ENCODE measurements at regions not wholly inside any gene's neighbourhood (a gene's known extent, or its start where the extent isn't known, plus 50 kb on each side); places are given as distances from the start of the nearest gene placed in this dataset.
"Not testable (repeated sequence)": the region's sequence is repeated elsewhere in the genome, so short reads cannot be mapped to it uniquely, and the experiment has no call there.

DNA sequence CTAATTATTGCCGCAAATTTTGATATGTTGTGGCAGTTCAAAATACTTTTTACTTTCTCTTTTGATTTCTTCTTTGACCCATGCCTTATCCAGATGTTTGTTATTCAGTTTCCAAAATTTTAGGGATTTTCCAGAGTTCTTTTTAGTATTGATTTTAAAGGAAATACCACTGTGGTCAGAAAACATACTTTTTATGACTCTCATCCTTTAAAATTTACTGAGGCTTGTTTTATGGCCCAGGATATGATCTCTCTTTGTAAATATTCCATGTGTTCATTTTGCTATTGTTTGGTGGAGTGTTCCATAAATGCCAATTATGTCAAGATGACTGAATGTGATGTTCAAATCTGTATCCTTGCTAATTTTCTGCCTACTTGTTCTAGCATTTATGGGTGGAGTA lies 272.3 kb upstream of the DIPK2B start:
- no peak for DNase-seq (ENCODE audit: extremely low spot score in 2 of 2)
- no peaks in the 10 kb centered on the region for H3K27me3 ChIP-seq
- no peaks in the 10 kb centered on the region for H3K9me3 ChIP-seq
- H3K27ac ChIP-seq = no peak overlapping the region
- H3K4me3 ChIP-seq = no peak overlapping the region
- intact Hi-C loops (cut with DNase I) = no loop called here
- TF ChIP-seq, protein P1, sequence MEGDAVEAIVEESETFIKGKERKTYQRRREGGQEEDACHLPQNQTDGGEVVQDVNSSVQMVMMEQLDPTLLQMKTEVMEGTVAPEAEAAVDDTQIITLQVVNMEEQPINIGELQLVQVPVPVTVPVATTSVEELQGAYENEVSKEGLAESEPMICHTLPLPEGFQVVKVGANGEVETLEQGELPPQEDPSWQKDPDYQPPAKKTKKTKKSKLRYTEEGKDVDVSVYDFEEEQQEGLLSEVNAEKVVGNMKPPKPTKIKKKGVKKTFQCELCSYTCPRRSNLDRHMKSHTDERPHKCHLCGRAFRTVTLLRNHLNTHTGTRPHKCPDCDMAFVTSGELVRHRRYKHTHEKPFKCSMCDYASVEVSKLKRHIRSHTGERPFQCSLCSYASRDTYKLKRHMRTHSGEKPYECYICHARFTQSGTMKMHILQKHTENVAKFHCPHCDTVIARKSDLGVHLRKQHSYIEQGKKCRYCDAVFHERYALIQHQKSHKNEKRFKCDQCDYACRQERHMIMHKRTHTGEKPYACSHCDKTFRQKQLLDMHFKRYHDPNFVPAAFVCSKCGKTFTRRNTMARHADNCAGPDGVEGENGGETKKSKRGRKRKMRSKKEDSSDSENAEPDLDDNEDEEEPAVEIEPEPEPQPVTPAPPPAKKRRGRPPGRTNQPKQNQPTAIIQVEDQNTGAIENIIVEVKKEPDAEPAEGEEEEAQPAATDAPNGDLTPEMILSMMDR (IDR thresholded peaks at IDR 0.05) = no peak
- TF ChIP-seq POLR2A (IDR thresholded peaks at IDR 0.05) (no peak), POLR2AphosphoS5 (IDR thresholded peaks at IDR 0.05; ENCODE audit: insufficient read depth in 1 of 2, low read depth in 1 of 2) (no peak)
- H3K4me1 ChIP-seq = no peaks in the 10 kb centered on the region
- H3K36me3 ChIP-seq = no peaks in the 10 kb centered on the region

DNA sequence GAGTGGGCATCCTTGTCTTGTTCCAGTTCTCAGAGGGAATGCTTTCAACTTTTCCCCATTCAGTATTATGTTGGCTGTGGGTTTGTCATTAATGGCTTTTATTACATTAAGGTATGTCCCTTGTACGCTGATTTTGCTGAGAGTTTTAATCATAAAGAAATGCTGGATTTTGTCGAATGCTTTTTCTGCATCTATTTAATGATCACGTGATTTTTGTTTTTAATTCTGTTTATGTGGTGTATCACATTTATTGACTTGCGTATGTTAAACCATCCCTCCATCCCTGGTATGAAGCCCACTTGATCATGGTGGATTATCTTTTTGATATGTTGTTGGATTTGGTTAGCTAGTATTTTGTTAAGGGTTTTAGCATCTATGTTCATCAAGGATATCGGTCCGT lies 266.9 kb upstream of the DIPK2B start:
- DNase-seq (ENCODE audit: extremely low spot score in 2 of 2); H3K36me3 ChIP-seq; H3K27me3 ChIP-seq; H3K9me3 ChIP-seq; H3K27ac ChIP-seq; intact Hi-C loops (cut with DNase I); H3K4me3 ChIP-seq; H3K4me1 ChIP-seq: not testable (repeated sequence)

DNA sequence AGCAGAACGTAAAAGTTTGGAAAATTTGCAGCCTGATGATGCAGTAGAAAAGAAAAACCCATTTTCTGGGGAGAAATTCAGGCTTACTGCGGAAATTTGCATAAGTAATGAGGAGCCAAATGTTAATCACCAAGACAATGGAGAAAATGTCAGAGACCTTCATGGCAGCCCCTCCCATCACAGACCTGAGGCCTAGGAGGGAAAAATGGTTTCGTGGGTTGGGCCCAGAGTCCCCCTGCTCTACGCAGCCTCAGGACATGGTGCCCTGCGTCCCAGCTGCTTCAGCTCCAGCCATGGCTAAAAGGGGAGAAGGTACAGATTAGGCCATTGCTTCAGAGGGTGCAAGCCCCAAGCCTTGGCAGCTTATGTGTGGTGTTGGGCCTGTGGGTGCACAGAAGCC lies 255.1 kb upstream of the DIPK2B start:
- H3K36me3 ChIP-seq; H3K27me3 ChIP-seq; H3K27ac ChIP-seq; H3K4me1 ChIP-seq; H3K4me3 ChIP-seq; intact Hi-C loops (cut with DNase I); H3K9me3 ChIP-seq; DNase-seq (ENCODE audit: extremely low spot score in 2 of 2): not testable (repeated sequence)

DNA sequence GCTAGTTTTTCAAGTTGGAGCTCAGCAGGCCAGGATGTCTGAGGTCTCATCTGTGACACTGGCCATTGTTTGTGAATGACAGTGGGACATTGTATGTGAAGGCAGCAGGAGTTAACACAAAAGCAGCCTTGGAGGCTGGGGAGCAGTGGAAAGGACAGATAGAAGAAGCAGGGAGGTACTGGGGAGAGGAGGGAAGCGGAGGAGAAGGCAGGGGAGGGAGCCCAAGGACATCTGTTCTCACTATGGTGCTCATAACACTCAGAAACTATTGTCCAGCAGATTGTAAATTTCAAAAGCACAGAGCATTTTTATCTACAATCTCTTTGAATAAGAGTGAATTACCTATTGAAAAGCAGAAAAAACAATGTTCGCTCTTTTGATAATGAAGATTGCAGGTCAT lies 253.6 kb upstream of the DIPK2B start:
- Histone ChIP-seq H3K27ac (no peak overlapping the region), H3K27me3 (no peaks in the 10 kb centered on the region), H3K4me3 (no peak overlapping the region), H3K4me1 (no peaks in the 10 kb centered on the region), H3K36me3 (no peaks in the 10 kb centered on the region), H3K9me3 (no peaks in the 10 kb centered on the region)
- DNase-seq (ENCODE audit: extremely low spot score in 2 of 2) = no peak
- TF ChIP-seq, protein P1 (IDR thresholded peaks at IDR 0.05) = no peak
- TF ChIP-seq POLR2A (IDR thresholded peaks at IDR 0.05) (no peak), POLR2AphosphoS5 (IDR thresholded peaks at IDR 0.05; ENCODE audit: insufficient read depth in 1 of 2, low read depth in 1 of 2) (no peak)
- intact Hi-C loops (cut with DNase I) = no loop called here

DNA sequence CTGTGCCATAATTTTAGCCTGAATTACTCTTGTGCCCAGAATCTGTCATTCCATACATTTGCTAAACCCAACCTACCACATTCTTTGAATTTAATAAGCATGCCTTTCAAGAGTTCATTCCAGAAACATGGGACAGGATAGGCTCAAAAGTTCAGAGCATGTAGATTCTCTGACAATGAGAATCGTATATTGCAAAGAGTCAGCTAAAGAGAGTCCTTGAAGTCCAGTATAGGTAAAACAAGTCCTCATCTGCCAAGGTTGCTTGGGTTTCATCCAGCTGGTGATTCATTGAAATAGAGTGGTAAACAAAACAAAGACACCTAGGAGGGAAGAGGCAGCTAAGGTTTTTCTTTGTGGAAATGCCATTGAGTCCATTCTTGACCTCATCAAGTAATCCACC lies 249.3 kb upstream of the DIPK2B start:
- intact Hi-C loops (cut with DNase I) = no loop called here
- Histone ChIP-seq H3K27ac (no peak overlapping the region), H3K9me3 (no peaks in the 10 kb centered on the region), H3K4me1 (peaks cover 15% of the 10 kb centered on the region), H3K36me3 (no peaks in the 10 kb centered on the region), H3K27me3 (no peaks in the 10 kb centered on the region), H3K4me3 (no peak overlapping the region)
- TF ChIP-seq, protein P1 (IDR thresholded peaks at IDR 0.05) = no peak
- no peak for TF ChIP-seq POLR2AphosphoS5 (IDR thresholded peaks at IDR 0.05; ENCODE audit: insufficient read depth in 1 of 2, low read depth in 1 of 2)
- TF ChIP-seq POLR2A (IDR thresholded peaks at IDR 0.05) = no peak
- DNase-seq (ENCODE audit: extremely low spot score in 2 of 2) = no peak

DNA sequence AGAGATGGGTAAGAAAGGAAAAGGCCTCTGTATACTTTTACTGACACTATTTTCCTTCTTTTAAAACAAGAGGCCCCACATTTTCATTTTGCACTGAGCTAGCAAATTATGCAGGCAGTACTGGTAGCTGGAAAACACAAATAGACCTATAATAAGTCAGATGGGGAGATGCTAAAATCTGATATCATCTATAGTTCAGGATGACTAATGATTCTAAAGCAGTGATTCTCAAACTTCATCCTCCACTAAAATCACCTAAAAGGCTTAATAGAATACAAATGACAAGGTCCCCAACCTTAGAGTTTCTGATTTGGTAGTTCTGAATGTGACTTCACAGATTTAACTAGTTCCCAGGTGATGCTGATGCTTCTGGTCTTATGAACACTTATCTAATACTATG lies 247.3 kb upstream of the DIPK2B start:
- Histone ChIP-seq H3K4me1 (peaks cover 16% of the 10 kb centered on the region), H3K27ac (no peak overlapping the region), H3K27me3 (no peaks in the 10 kb centered on the region), H3K9me3 (no peaks in the 10 kb centered on the region), H3K36me3 (no peaks in the 10 kb centered on the region), H3K4me3 (no peak overlapping the region)
- DNase-seq (ENCODE audit: extremely low spot score in 2 of 2) = no peak
- intact Hi-C loops (cut with DNase I) = no loop called here
- TF ChIP-seq POLR2A (IDR thresholded peaks at IDR 0.05) (no peak), POLR2AphosphoS5 (IDR thresholded peaks at IDR 0.05; ENCODE audit: insufficient read depth in 1 of 2, low read depth in 1 of 2) (no peak)
- TF ChIP-seq, protein P1 (IDR thresholded peaks at IDR 0.05) = no peak
